Cardiac muscle cell (in vitro differentiated cells and primary cell): ENCODE measurements at regions not wholly inside any gene's neighbourhood (a gene's known extent, or its start where the extent isn't known, plus 50 kb on each side); places are given as distances from the start of the nearest gene placed in this dataset.

Experiments
- DNase-seq, 2 donors: peaks; one replicate each; pipeline versions ENCODE4 v3.0.0 to v3.0.0-alpha.2; 2010 to 2017; ENCODE audit warnings: low read depth in 1 of 2, low spot score in 1 of 2
- H3K27ac ChIP-seq: fragments of 200-600 bp; sonication (generic); 2 replicates; pipeline ENCODE4 v1.5.1; 2016
- H3K27me3 ChIP-seq: fragments of 200-600 bp; sonication (generic); 2 replicates; pipeline ENCODE4 v1.6.0; 2016; ENCODE audit warnings: control low read depth
- H3K36me3 ChIP-seq: fragments of 200-600 bp; sonication (generic); 2 replicates; pipeline ENCODE4 v1.5.1; 2016; ENCODE audit warnings: control low read depth
- H3K4me1 ChIP-seq: fragments of 200-600 bp; sonication (generic); 2 replicates; pipeline ENCODE4 v1.8.1; 2017; ENCODE audit warnings: low read depth, mild to moderate bottlenecking, mixed run types
- H3K4me3 ChIP-seq: fragments of 200-600 bp; sonication (generic); 2 replicates; pipeline ENCODE4 v1.5.1; 2016; ENCODE audit warnings: mild to moderate bottlenecking
- H3K9me3 ChIP-seq: fragments of 200-600 bp; sonication (generic); 2 replicates; pipeline ENCODE4 v1.5.1; 2017; ENCODE audit warnings: low read depth, mild to moderate bottlenecking, control low read depth
- CTCF ChIP-seq: IDR thresholded peaks from 2 replicates; pipeline ENCODE4 v1.5.1; 2012; ENCODE audit warnings: low read depth, mild to moderate bottlenecking, low read length

DNA sequence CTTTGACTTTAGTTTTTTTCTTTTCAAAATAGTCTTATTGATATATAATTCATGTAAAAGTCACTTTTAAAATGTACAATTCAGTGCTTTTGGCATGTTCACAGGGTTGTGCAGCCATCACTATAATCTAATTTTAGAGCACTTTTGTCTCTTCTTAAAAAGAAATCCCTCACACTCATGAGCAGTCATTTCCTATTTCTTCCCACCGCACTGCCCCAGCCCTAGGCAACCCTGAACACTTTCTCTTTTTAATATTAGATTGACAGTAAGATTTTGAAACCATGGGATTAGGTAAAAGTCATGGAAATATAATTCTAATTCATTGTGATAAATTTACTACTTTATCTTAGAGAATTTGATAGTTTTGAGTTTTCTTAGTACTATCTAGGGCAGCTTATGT lies 309.4 kb downstream of the UTRN start:
- peaks cover 8% of the 10 kb centered on the region for H3K4me1 ChIP-seq

DNA sequence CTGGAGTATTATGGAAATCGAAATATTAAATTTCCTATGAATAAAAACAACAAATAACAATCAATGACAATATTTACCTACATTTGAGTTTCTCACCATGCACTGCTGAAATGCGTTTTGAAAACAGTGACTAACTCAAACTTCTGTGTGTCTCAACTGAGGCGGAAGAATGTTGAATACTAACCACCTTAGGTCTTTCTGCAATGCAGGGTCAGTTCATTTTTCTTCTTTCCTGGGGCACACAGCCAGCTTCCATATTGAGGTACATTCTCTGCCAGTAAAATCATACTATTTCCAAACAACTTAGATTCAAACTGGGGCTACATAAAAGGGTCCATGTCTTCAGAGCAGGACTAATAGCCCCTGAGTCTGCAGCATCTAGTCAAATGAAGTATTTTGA lies 310.1 kb downstream of the UTRN start:
- Histone ChIP-seq H3K9me3 (no peaks in the 10 kb centered on the region), H3K36me3 (no peaks in the 10 kb centered on the region), H3K27ac (no peak overlapping the region), H3K27me3 (no peaks in the 10 kb centered on the region), H3K4me3 (no peak overlapping the region), H3K4me1 (peaks cover 8% of the 10 kb centered on the region)
- DNase-seq: peak in 1 of 2 donors; percentile 16
- no peak for TF ChIP-seq CTCF

More for the DNA sequence above, 309.4 kb downstream of the UTRN start:
- DNase-seq: no peak
- H3K4me3 ChIP-seq: no peak overlapping the region
- TF ChIP-seq CTCF: no peak
- H3K27ac ChIP-seq: no peak overlapping the region
- H3K27me3 ChIP-seq: no peaks in the 10 kb centered on the region
- H3K9me3 ChIP-seq: no peaks in the 10 kb centered on the region
- no peaks in the 10 kb centered on the region for H3K36me3 ChIP-seq

GRCh38 chr6:144597511-144597910 lies 312.4 kb downstream of the UTRN start:
- no peaks in the 10 kb centered on the region for H3K9me3 ChIP-seq
- no peak for DNase-seq
- peaks cover 8% of the 10 kb centered on the region for H3K4me1 ChIP-seq
- H3K27ac ChIP-seq: no peak overlapping the region
- H3K36me3 ChIP-seq: no peaks in the 10 kb centered on the region
- no peaks in the 10 kb centered on the region for H3K27me3 ChIP-seq
- no peak for TF ChIP-seq CTCF
- no peak overlapping the region for H3K4me3 ChIP-seq

GRCh38 chr6:144599615-144600014 lies 314.5 kb downstream of the UTRN start:
- Histone ChIP-seq H3K4me1 (peaks cover 3% of the 10 kb centered on the region), H3K9me3 (no peaks in the 10 kb centered on the region), H3K36me3 (no peaks in the 10 kb centered on the region), H3K27me3 (no peaks in the 10 kb centered on the region), H3K27ac (no peak overlapping the region), H3K4me3 (no peak overlapping the region)
- no peak for TF ChIP-seq CTCF
- no peak for DNase-seq

DNA sequence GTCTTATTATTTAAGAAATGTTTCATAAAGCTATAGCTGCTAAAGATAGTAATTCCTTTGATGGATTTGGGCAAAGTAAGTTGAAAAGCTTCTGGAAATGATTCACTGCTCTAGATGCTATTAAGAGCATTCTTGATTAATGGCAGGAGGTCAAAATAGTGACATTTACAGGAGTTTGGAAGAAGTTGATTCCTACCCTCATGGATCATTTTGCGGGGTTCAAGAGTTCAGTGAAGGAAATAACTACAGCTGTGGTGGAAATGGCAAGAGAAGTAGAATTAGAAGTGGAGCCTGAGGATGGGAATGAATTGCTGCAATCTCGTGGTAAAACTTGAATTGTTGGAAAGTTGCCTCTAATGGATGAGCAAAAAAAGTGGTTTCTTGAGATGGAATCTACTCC lies 316.1 kb downstream of the UTRN start:
- Histone ChIP-seq H3K9me3 (no peaks in the 10 kb centered on the region), H3K4me1 (no peaks in the 10 kb centered on the region), H3K27ac (no peak overlapping the region), H3K27me3 (no peaks in the 10 kb centered on the region), H3K36me3 (no peaks in the 10 kb centered on the region), H3K4me3 (no peak overlapping the region)
- no peak for TF ChIP-seq CTCF
- DNase-seq: no peak
